HepG2 (cell line): ENCODE measurements at regions not wholly inside any gene's neighbourhood (a gene's known extent, or its start where the extent isn't known, plus 50 kb on each side); places are given as distances from the start of the nearest gene placed in this dataset.
"Not testable (repeated sequence)": the region's sequence is repeated elsewhere in the genome, so short reads cannot be mapped to it uniquely, and the experiment has no call there.

Source experiments
- ARNTL ChIP-seq: sonication (generic); formaldehyde crosslinking; IDR thresholded peaks from 2 replicates; pipeline ENCODE4 v1.4.0; 2020; ENCODE audit warnings: mild to moderate bottlenecking, missing genetic modification reagents
- FOSL2 ChIP-seq: sonication (generic); formaldehyde crosslinking; IDR thresholded peaks from 2 replicates; pipeline ENCODE4 v1.4.0; 2020; ENCODE audit warnings: missing genetic modification reagents
- ZNF383 ChIP-seq: sonication (generic); formaldehyde crosslinking; IDR thresholded peaks from 2 replicates; pipeline ENCODE4 v1.4.0; 2020; ENCODE audit warnings: missing genetic modification reagents, mild to moderate bottlenecking, borderline replicate concordance

DNA sequence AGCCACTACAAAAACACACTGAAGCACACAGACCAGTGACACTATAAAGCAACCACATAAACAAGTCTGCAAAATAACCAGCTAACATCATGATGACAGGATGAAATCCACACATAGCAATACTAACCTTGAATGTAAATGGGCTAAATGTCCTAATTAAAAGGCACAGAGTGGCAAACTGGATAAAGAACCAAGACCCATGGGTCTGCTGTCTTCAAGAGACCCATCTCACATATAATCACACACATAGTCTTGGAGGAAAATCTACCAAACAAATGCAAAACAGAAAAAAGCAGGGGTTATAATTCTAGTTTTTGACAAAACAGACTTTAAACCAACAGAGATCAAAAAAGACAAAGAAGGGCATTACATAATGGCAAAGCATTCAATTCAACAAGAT lies 144.4 kb downstream of the GASK1B start:
- TF ChIP-seq ZNF383, ARNTL, FOSL2 (CRISPR knock-in tag): not testable (repeated sequence)
